Mucosa of rectum (tissue), 2 donors: ENCODE measurements at regions not wholly inside any gene's neighbourhood (a gene's known extent, or its start where the extent isn't known, plus 50 kb on each side); places are given as distances from the start of the nearest gene placed in this dataset.
"Not testable (repeated sequence)": the region's sequence is repeated elsewhere in the genome, so short reads cannot be mapped to it uniquely, and the experiment has no call there.

Experiments used
- H3K27ac ChIP-seq, 2 donors: one replicate each; pipeline ENCODE4 v1.7.0; 2013; ENCODE audit warnings: inconsistent platforms in 2 of 2, low read depth in 2 of 2, low read length in 2 of 2
- H3K27me3 ChIP-seq, 2 donors: one replicate each; pipeline ENCODE4 v1.7.0; 2013; ENCODE audit warnings: low read length in 2 of 2; ENCODE audit not compliant: control insufficient read depth in 2 of 2, insufficient read depth in 2 of 2
- H3K36me3 ChIP-seq, 2 donors: one replicate each; pipeline ENCODE4 v1.7.0; 2013; ENCODE audit warnings: low read length in 2 of 2; ENCODE audit not compliant: control insufficient read depth in 2 of 2, insufficient read depth in 2 of 2
- H3K4me1 ChIP-seq, 2 donors: one replicate each; pipeline ENCODE4 v1.7.0; 2013; ENCODE audit warnings: low read length in 2 of 2, mild to moderate bottlenecking in 1 of 2; ENCODE audit not compliant: control insufficient read depth in 2 of 2, insufficient read depth in 2 of 2
- H3K4me3 ChIP-seq, 2 donors: one replicate each; pipeline ENCODE4 v1.7.0; 2013; ENCODE audit warnings: low read length in 2 of 2
- H3K9ac ChIP-seq, 2 donors: one replicate each; pipeline ENCODE4 v1.7.0; 2013; ENCODE audit warnings: low read length in 2 of 2, low read depth in 1 of 2, mild to moderate bottlenecking in 1 of 2
- H3K9me3 ChIP-seq, 2 donors: one replicate each; pipeline ENCODE4 v1.7.0; 2013; ENCODE audit warnings: low read length in 2 of 2; ENCODE audit not compliant: control insufficient read depth in 2 of 2
- donor health status: healthy.
- donor health status: Normal muscosa, but diverticular disease.

DNA sequence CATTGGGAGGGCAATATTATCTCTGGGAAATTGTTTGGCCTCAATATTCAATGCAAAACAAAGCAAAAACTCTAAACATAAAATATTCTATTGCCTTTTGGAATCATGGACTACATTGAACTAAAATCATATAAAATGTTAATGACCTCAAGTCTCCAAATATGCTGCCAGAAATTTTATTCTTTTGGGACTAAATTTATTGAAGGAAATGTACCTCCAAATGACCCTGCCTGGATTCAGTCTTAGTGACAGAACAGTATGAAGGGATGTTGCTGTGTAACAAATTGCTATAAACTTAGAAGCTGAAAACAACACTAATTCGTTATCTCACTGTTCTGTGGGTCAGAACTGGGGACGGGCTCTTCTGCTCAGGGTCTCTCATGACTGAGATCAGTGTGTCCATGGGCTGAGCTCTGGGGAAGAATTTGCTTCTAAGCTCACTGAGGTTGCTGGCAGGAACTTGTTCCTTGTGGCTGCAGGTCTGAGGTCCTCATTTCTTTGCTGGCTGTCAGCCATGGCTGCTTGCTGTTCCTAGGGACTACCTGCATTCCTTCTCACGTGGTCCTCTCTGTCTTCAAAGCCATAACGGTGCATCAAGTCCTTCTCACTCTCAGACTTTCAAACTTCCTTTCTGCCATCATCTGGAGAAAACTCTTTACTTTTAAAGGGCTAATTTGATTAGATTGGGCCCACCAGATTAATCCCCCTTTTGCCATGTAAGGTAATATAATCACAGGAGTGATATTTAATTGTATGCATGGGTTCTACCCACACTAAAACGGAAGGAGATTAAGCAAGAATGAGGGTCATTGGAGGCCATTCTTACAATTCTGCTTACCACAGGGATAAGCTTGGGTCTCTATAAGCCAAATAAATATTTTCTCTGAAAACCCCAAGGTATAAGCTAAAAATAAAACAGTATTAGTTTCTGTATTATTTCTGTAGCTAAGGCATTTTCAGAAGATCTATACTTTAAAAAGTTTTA is 149.0 kb downstream of the ADCYAP1 start:
- Histone ChIP-seq H3K36me3 (no peaks in the 10 kb centered on the region), H3K9me3 (peaks cover 0 to 2% of the 10 kb centered on the region in 2 donors), H3K27ac (no peak overlapping the region), H3K4me1 (no peaks in the 10 kb centered on the region), H3K4me3 (no peak overlapping the region), H3K9ac (no peak overlapping the region), H3K27me3 (no peaks in the 10 kb centered on the region)

DNA sequence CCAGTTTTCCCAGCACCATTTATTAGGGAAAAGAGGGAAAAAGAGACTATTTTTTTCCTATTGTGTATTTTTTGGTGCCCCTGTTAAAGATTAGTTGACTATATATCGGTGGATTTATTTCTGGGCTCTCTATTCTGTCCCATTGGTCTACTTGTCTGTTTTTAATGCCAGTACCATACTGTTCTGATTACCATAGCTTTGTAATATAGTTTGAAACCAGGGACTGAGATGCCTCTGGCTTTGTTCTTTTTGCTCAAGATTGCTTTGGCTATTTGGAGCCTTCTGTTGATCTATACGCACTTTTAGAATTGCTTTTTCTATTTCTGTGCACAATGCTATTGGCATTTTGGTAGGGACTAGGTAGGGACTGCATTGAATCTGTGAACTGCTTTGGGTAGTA is 151.7 kb downstream of the ADCYAP1 start:
- Histone ChIP-seq H3K27me3 (no peaks in the 10 kb centered on the region), H3K9ac (no peak overlapping the region), H3K36me3 (no peaks in the 10 kb centered on the region), H3K4me3 (no peak overlapping the region), H3K4me1 (no peaks in the 10 kb centered on the region), H3K9me3 (peaks cover 0 to 2% of the 10 kb centered on the region in 2 donors), H3K27ac (no peak overlapping the region)

DNA sequence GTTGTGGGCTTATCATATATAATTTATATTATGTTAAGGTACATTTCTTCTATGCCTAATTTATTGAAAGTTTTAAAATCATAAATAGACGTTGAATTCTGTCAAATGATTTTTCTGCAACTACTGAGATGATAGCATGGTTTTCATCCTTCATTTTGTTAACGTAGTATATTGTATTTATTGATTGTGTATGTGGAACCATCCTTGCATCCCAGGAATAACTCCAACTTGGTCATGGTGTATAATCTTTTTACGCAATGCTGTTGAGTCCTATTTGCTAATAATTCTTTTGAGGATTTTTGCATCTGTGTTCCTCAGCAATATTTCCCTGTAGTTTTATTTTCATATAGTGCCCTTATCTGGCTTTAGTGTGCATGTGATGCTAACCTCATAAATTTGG is 152.7 kb downstream of the ADCYAP1 start:
- H3K36me3 ChIP-seq, result no peaks in the 10 kb centered on the region
- H3K27me3 ChIP-seq, result no peaks in the 10 kb centered on the region
- H3K9ac ChIP-seq, result no peak overlapping the region
- no peaks in the 10 kb centered on the region for H3K4me1 ChIP-seq
- H3K9me3 ChIP-seq, result peaks cover 0 to 2% of the 10 kb centered on the region in 2 donors
- H3K27ac ChIP-seq, result no peak overlapping the region
- no peak overlapping the region for H3K4me3 ChIP-seq

DNA sequence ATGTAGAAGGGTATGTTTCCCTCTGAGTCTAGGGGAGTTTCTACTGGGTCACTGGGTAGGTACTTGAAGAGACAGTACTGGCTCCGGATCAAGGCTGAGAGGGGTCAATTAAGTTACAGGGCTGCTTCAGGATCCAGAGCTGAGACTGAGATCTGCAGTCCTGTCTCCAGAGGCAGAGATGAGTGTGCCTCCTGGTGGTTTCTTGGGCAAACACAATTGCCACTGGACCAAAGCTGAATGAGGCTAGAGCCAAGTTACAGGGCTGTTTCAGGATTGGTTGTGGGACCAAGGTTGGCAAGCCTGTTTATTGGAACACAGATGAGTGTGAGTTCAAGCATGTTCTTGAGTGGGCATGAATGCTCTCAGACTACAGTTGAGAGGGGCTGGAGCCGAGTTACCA is 157.9 kb downstream of the ADCYAP1 start:
- no peaks in the 10 kb centered on the region for H3K27me3 ChIP-seq
- no peaks in the 10 kb centered on the region for H3K36me3 ChIP-seq
- peaks cover 0 to 2% of the 10 kb centered on the region in 2 donors for H3K9me3 ChIP-seq
- H3K4me3 ChIP-seq, result no peak overlapping the region
- H3K9ac ChIP-seq, result no peak overlapping the region
- H3K4me1 ChIP-seq, result no peaks in the 10 kb centered on the region
- no peak overlapping the region for H3K27ac ChIP-seq

DNA sequence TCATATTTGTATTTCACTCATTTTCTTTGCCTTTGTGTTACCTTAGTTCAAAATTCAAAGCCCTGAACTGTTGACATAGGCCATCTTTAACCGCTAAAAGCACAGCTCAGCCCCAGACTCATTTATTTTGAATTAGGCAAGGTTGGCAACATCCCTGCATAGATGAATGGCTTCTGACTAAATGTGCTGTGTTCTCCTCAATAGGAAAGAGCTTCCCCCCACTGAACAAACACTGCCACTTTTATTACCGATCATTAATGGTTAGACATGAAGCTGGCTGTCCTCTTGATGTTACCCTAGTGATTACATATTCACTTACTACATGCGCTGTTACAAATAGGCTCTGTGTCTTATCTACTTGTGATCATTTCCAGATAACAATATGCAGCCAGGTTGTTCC is 170.7 kb downstream of the ADCYAP1 start:
- no peaks in the 10 kb centered on the region for H3K36me3 ChIP-seq
- no peaks in the 10 kb centered on the region for H3K27me3 ChIP-seq
- H3K4me1 ChIP-seq, result no peaks in the 10 kb centered on the region
- no peak overlapping the region for H3K9ac ChIP-seq
- H3K27ac ChIP-seq, result no peak overlapping the region
- H3K4me3 ChIP-seq, result no peak overlapping the region
- H3K9me3 ChIP-seq, result no peaks in the 10 kb centered on the region

DNA sequence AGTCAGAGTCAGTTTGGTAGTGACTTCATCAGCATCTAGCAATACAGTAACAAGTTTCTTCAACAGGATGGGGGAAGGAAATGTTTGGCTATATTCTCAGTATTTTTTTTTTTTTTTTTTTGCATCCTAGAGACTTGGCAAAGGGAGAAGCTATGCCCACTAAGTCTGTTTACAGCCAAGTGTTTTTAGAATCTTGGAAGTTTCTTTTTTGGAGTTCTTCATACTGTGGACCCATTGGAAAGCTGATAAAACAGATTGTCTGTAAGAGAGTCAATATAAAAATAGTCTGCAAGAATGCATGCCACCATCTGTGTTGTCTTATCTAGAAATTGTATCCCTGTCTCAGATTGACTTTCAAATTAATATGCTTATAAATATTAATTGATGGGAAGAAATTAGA is 171.2 kb downstream of the ADCYAP1 start:
- Histone ChIP-seq H3K27ac (no peak overlapping the region), H3K4me1 (no peaks in the 10 kb centered on the region), H3K4me3 (no peak overlapping the region), H3K9ac (no peak overlapping the region), H3K36me3 (no peaks in the 10 kb centered on the region), H3K9me3 (no peaks in the 10 kb centered on the region), H3K27me3 (no peaks in the 10 kb centered on the region)

DNA sequence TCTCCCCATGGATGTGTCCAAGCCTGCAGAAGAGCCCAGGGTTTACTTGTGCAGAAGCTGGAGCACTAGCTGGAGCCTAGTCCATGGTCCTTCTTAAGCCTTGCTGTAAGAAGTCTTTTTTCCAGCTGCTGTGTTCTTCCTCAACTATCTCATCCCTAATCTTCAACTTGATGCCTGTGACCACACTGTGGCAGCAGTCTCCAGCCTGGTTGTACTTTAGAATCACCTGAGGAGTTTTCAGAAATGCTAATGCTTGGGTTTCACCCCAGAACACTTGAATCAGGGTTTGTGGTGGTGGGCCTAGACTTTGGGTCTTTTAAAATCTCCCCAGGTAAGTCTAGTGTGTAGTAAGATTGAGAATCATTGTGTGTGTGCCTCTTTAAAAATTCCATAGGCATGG is 173.6 kb downstream of the ADCYAP1 start:
- no peak overlapping the region for H3K27ac ChIP-seq
- H3K4me1 ChIP-seq, result no peaks in the 10 kb centered on the region
- H3K36me3 ChIP-seq, result no peaks in the 10 kb centered on the region
- H3K9ac ChIP-seq, result no peak overlapping the region
- H3K27me3 ChIP-seq, result no peaks in the 10 kb centered on the region
- H3K4me3 ChIP-seq, result no peak overlapping the region
- no peaks in the 10 kb centered on the region for H3K9me3 ChIP-seq

DNA sequence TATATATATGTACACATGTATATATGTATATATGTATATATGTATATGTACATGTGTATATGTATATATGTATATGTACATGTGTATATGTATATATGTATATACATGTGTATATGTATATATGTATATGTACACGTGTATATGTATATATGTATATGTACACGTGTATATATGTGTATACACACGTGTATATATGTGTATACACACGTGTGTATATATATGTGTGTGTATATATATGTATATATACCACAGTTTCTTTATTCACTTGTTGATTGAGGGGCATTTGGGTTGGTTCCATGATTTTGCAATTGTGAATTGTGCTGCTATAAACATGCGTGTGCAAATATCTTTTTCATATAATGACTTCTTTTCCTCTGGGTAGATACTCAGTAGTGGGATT is 179.0 kb downstream of the ADCYAP1 start:
- H3K27ac ChIP-seq, H3K36me3 ChIP-seq, H3K4me3 ChIP-seq, H3K27me3 ChIP-seq, H3K9me3 ChIP-seq, H3K4me1 ChIP-seq, H3K9ac ChIP-seq: not testable (repeated sequence)

DNA sequence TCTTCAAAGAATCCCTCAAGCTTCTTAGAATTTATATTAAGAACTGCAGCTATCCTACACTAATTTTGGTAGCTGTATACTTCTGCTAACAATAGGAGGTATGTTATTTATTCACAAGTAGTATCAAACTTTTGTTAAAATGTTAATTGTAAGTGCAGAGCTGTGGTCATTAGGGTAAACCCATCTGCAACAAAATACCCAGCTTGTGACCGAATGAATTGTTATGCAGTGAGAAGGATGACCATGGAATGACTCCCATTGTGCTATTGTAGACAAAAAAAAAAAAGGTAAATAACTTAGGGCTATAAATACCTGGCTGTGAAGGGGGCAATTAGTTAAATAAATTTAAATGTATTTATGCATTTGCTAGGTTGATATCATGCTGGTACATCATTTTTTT is 186.1 kb downstream of the ADCYAP1 start:
- H3K9ac ChIP-seq, result no peak overlapping the region
- H3K4me1 ChIP-seq, result no peaks in the 10 kb centered on the region
- no peak overlapping the region for H3K4me3 ChIP-seq
- H3K27ac ChIP-seq, result no peak overlapping the region
- no peaks in the 10 kb centered on the region for H3K27me3 ChIP-seq
- H3K36me3 ChIP-seq, result no peaks in the 10 kb centered on the region
- H3K9me3 ChIP-seq, result peaks cover 0 to 2% of the 10 kb centered on the region in 2 donors

DNA sequence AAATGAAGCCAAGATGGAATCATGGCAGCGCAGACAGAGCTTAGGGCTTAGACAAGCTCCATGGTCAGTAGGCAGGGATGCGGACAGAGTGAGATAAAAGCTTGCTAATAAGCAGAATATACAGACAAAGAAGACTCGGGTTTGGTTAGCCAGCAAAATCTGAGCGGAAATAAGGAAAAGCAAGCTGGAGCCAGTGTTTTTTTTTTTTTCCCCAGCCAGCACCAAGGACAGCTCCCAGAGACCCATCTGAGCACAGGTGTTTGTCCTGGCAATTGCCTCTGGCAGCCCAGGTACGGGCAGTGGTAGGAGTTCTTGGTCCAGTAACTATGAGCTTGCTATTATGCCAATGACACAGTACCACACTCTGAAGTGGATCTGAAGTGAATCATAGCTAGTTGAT is 187.6 kb downstream of the ADCYAP1 start:
- no peaks in the 10 kb centered on the region for H3K4me1 ChIP-seq
- H3K4me3 ChIP-seq, result no peak overlapping the region
- H3K9ac ChIP-seq, result no peak overlapping the region
- H3K36me3 ChIP-seq, result no peaks in the 10 kb centered on the region
- no peaks in the 10 kb centered on the region for H3K27me3 ChIP-seq
- no peak overlapping the region for H3K27ac ChIP-seq
- H3K9me3 ChIP-seq, result peaks cover 0 to 2% of the 10 kb centered on the region in 2 donors
